Heart right ventricle (tissue), 16 donors: ENCODE measurements at regions not wholly inside any gene's neighbourhood (a gene's known extent, or its start where the extent isn't known, plus 50 kb on each side); places are given as distances from the start of the nearest gene placed in this dataset.

Experiments
- ATAC-seq, 8 donors: fragments of 200-7000 bp; cut with Tn5 transposase; one replicate each; pipeline ENCODE4 v1.9.1; 2020; ENCODE audit warnings: mild to moderate bottlenecking in 8 of 8, moderate library complexity in 8 of 8, moderate number of reproducible peaks in 1 of 8
- DNase-seq, 2 donors: peaks; one replicate each; pipeline ENCODE4 v3.0.0-alpha.2; 2020
- H3K27ac ChIP-seq, 10 donors: fragments of 200-600 bp; sonication (generic) in 2 of 10; one replicate each; pipeline versions ENCODE4 v1.5.0 to v1.8.0; 2020 to 2022; ENCODE audit warnings: mild to moderate bottlenecking in 3 of 10
- H3K27me3 ChIP-seq, 7 donors: fragments of 200-600 bp; one replicate each; pipeline ENCODE4 v1.8.0; 2021 to 2022; ENCODE audit warnings: mild to moderate bottlenecking in 2 of 7
- H3K36me3 ChIP-seq, 9 donors: fragments of 200-600 bp; sonication (generic) in 1 of 9; one replicate each; pipeline versions ENCODE4 v1.5.0 to v1.8.0; 2020 to 2022; ENCODE audit warnings: mild to moderate bottlenecking in 2 of 9
- H3K4me1 ChIP-seq, 9 donors: fragments of 200-600 bp; sonication (generic) in 1 of 9; one replicate each; pipeline versions ENCODE4 v1.5.0 to v1.8.0; 2020 to 2022; ENCODE audit warnings: mild to moderate bottlenecking in 4 of 9
- H3K4me3 ChIP-seq, 10 donors: fragments of 200-600 bp; sonication (generic) in 2 of 10; one replicate each; pipeline versions ENCODE4 v1.5.0 to v1.8.0; 2020 to 2022; ENCODE audit warnings: mild to moderate bottlenecking in 7 of 10, moderate library complexity in 2 of 10
- H3K9me3 ChIP-seq, 11 donors: fragments of 200-600 bp in 10 of 11; sonication (generic) in 2 of 11; one replicate each; pipeline versions ENCODE4 v1.5.0 to v1.8.0; 2013 to 2022; ENCODE audit warnings: mild to moderate bottlenecking in 2 of 11, control low read depth in 1 of 11, moderate library complexity in 1 of 11
- CTCF ChIP-seq, 9 donors: fragments of 200-600 bp; sonication (generic) in 2 of 9; IDR thresholded peaks; one replicate each; pipeline versions ENCODE4 v1.5.0 to v1.8.0; 2021 to 2022; ENCODE audit warnings: antibody characterized with exemption in 9 of 9, mild to moderate bottlenecking in 5 of 9, moderate library complexity in 1 of 9
- WGBS, 2 donors: extraction: QIAGEN DNeasy Blood & Tissue Kit; methylation state at CpG; one replicate each; pipeline ENCODE4 v1.1.7; 2013; ENCODE audit warnings: inconsistent platforms in 1 of 2; 5-methylcytosine and 5-hydroxymethylcytosine counted together
- intact Hi-C, 10 donors: fragments of 100-400 bp; cut with DNase I; formaldehyde crosslinking; loops; one replicate each; pipeline versions ENCODE4 v1.11.1 to v1.14.2; 2022
- donor health status: Arrhythmogenic right ventricular cardiomyopathy.
- donor health status: ischemic (EF 13 %, LVEDD 7.1; RV severe dilation, severe dysfunction).
- donor health status: healthy with polysubstance abuse.
- donor health status: DM: no; HTN: yes; CAD: no.
- donor health status: DM: no; HTN: no; CAD: no.
- donor health status: ischemic (EF 25% LVEDD 6.9; RV normal size, moderate dysfunction).
- donor health status: ischemic (EF 25% LVEDD 5.7; RV mildly dilated, moderate dysfunction).
- donor health status: healthy.
- donor health status: DM: yes; HTN: yes; CAD: no.
- donor health status: Ischemic cardiomyopathy.
- donor health status: ischemic (EF 35%, LVEDD 5.7; RV mildly dilated, moderate dysfunction).
- donor health status: nonischemic (EF 11% LVEDD 7.7; RV severe dilation, severe dysfunction).
- donor health status: DM: yes; HTN: yes; CAD: no.
- donor health status: PGD.
- donor health status: ischemic (EF 29% LVEDD 5.4; RV normal size, mild dysfunction).
- donor health status: nonischemic (EF 23%, LVEDD 6.1; RV moderate dilation, normal function).

DNA sequence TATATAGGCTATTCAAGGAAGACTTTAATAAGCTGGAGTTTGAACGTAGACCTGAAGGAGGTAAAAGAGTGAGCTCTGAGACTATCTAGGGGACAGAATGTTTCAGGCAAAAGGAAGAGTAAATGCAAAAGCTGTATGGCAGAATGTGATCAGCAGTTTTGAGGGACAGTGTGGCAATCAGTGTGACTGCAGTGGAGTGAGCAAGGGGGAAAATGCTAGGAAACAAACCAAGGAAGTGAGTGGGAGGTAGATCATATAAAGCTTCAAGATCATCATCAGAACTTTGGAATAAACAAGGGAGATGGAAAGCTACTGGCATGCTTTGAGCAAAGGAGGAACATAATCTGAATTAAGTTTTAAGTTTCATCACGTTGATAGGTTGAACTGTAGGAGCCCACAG is 67.5 kb upstream of the BTG1 start:
- intact Hi-C loops, result no loop called here
- Histone ChIP-seq H3K4me1 (peaks cover 0 to 35% (median 13%) of the 10 kb centered on the region in 9 donors), H3K36me3 (no peaks in the 10 kb centered on the region), H3K4me3 (no peak overlapping the region), H3K27ac (no peak overlapping the region), H3K9me3 (peaks cover 0 to 13% (median 0%) of the 10 kb centered on the region in 11 donors), H3K27me3 (no peaks in the 10 kb centered on the region)
- TF ChIP-seq CTCF (IDR thresholded peaks at IDR 0.05), result no peak
- ATAC-seq (no peak), DNase-seq (no peak)
- 77 to 81% methylated on average over 2 of the region's 2 CpGs for WGBS, 2 donors

GRCh38 chr12:92210071-92210470 is 64.4 kb upstream of the BTG1 start:
- no peak overlapping the region for H3K27ac ChIP-seq
- no peaks in the 10 kb centered on the region for H3K27me3 ChIP-seq
- no peak overlapping the region for H3K4me3 ChIP-seq
- peaks cover 0 to 13% (median 0%) of the 10 kb centered on the region in 11 donors for H3K9me3 ChIP-seq
- ATAC-seq, result no peak
- intact Hi-C loops, result no loop called here
- no peak for DNase-seq
- TF ChIP-seq CTCF (IDR thresholded peaks at IDR 0.05), result no peak
- WGBS, 2 donors, result 96 to 97% methylated on average over 4 of the region's 4 CpGs
- H3K4me1 ChIP-seq, result peaks cover 0 to 28% (median 13%) of the 10 kb centered on the region in 9 donors
- no peaks in the 10 kb centered on the region for H3K36me3 ChIP-seq

DNA sequence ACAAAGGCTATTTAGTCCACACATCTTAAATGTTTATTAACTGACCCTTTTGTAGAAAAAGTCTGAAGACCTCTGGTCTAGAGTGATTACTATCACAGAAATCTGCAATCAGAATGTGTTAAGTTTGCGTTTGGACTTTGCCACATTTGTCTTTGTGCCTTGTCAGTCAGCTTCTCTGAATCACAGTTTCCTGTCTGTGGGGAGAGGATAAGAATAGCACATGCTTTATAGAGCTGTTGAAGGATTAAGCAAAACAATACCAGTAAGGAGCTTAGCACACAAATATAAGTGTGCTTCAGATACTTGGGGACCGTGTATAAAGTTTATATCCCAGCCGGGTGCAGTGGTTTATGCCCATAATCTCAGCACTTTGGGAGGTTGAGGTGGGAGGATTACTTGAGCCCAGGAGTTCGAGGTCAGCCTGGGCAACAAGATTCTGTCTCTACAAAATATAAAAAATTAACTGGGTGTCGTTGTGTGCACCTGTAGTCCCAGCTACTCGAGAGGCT is 63.0 kb upstream of the BTG1 start:
- Histone ChIP-seq H3K27me3 (no peaks in the 10 kb centered on the region), H3K36me3 (no peaks in the 10 kb centered on the region), H3K4me1 (peaks cover 0 to 28% (median 13%) of the 10 kb centered on the region in 9 donors), H3K9me3 (peaks cover 0 to 13% (median 0%) of the 10 kb centered on the region in 11 donors), H3K27ac (peak overlapping the region in 8 of 10 donors; percentile 1 to 81 (median 37)), H3K4me3 (peak overlapping the region in 1 of 10 donors; percentile 33)
- peak in 1 of 2 donors; percentile 16 for DNase-seq
- no peak for TF ChIP-seq CTCF (IDR thresholded peaks at IDR 0.05)
- WGBS, 2 donors, result 42 to 44% methylated on average over 6 of the region's 6 CpGs
- intact Hi-C loops, result loop anchor here in 1 of 10 donors (2.0 kb wide), 1 partner anchor 32 kb away; no protein-coding TSS in a partner anchor
- ATAC-seq, result peak; percentile 82 to 95 (median 88)

DNA sequence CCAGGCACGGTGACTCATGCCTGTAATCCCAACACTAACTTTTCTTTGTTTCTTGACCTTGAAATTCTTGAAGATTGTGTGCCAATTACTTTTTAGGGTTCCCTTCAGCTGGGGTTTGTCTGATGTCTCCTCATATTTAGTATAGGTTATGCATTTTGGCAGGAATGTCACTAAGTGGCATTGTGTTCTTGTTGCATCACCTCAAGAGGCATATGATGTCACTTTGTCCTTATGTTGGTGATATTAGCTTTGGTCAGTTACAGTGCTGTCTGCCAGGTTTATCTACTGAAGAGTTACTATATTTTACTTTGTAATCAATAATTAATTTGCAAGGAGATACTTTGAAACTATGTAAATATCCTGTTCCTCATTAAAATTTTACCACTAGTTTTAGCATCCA is 61.0 kb upstream of the BTG1 start:
- Histone ChIP-seq H3K36me3 (no peaks in the 10 kb centered on the region), H3K4me1 (peaks cover 0 to 28% (median 13%) of the 10 kb centered on the region in 9 donors), H3K9me3 (peaks cover 0 to 13% (median 0%) of the 10 kb centered on the region in 11 donors), H3K4me3 (no peak overlapping the region), H3K27me3 (no peaks in the 10 kb centered on the region), H3K27ac (no peak overlapping the region)
- DNase-seq, result no peak
- WGBS, 2 donors, result 97 to 100% methylated on average over 1 of the region's 1 CpG
- intact Hi-C loops, result no loop called here
- no peak for ATAC-seq
- TF ChIP-seq CTCF (IDR thresholded peaks at IDR 0.05), result no peak
